HepG2 (cell line): ENCODE measurements at regions not wholly inside any gene's neighbourhood (a gene's known extent, or its start where the extent isn't known, plus 50 kb on each side); places are given as distances from the start of the nearest gene placed in this dataset.

ENCODE experiments used
- ATAC-seq: fragments of 200-7000 bp; cut with Tn5 transposase; 3 replicates; pipeline ENCODE4 v1.9.1; 2020; ENCODE audit warnings: mild to moderate bottlenecking, moderate library complexity
- BruUV-seq: library from RNA; stranded (reverse); fragments of 400-500 nt; replicated peaks from 2 replicates; lab custom pipeline; 2021; lab: Mats Ljungman, UMichigan
- CTCF ChIA-PET: fragments of 300-600 bp; formaldehyde crosslinking; extraction: SDS; loops from one replicate; lab custom pipeline; 2021; ENCODE audit warnings: low total read pairs, inconsistent platforms, low intra/inter-chr PET ratio; lab: Yijun Ruan, JAX
- POLR2A ChIA-PET: fragments of 350-600 bp; sonication (Branson Sonifier 250); formaldehyde crosslinking; loops from one replicate; lab custom pipeline; 2020; ENCODE audit warnings: antibody characterized with exemption, inconsistent platforms; lab: Yijun Ruan, JAX
- DNase-seq: peaks from one replicate; pipeline ENCODE4 v3.0.0-alpha.2; 2015; ENCODE audit warnings: low spot score
- FAIRE-seq: peaks from 3 replicates; lab custom pipeline; 2011; peaks lifted over from hg19 to GRCh38; lab: Jason Lieb, UNC
- H2AFZ ChIP-seq: one replicate; pipeline ENCODE4 v1.6.1; 2011; ENCODE audit warnings: low read length, inconsistent platforms
- H3K27ac ChIP-seq: fragments of 300-600 bp; 3 replicates; pipeline ENCODE4 v1.8.0; 2011; ENCODE audit warnings: mixed run types, mild to moderate bottlenecking, mixed read lengths, low read length, inconsistent platforms; ENCODE audit not compliant: insufficient read depth; ENCODE audit errors: extremely low read length
- H3K27me3 ChIP-seq, 2 experiments: fragments of 200-600 bp in 1 of 2; 2 replicates in 1 of 2; 3 replicates in 1 of 2; pipeline versions ENCODE4 v1.6.0 to v1.8.0; 2011; ENCODE audit warnings: low read length in 2 of 2, mild to moderate bottlenecking in 2 of 2, moderate library complexity in 2 of 2, inconsistent platforms in 1 of 2; ENCODE audit not compliant: insufficient read depth in 2 of 2, control insufficient read depth in 1 of 2
- H3K36me3 ChIP-seq, 2 experiments: fragments of 200-600 bp in 1 of 2; replicated peaks in 1 of 2; 2 replicates in 1 of 2; 3 replicates in 1 of 2; pipeline versions ENCODE4 v1.5.1 to v1.8.0; 2011; ENCODE audit warnings: low read length in 2 of 2, inconsistent platforms in 1 of 2; ENCODE audit not compliant: insufficient read depth in 2 of 2, control insufficient read depth in 1 of 2
- H3K4me1 ChIP-seq: 2 replicates; pipeline ENCODE4 v1.5.1; 2012; ENCODE audit warnings: low read length, inconsistent platforms; ENCODE audit not compliant: insufficient read depth
- H3K4me2 ChIP-seq: 2 replicates; pipeline ENCODE4 v1.6.0; 2011; ENCODE audit warnings: low read depth, low read length, inconsistent platforms
- H3K4me3 ChIP-seq, 3 experiments: fragments of 200-600 bp in 1 of 3; sonication (generic), shearing (Covaris generic) in 1 of 3; replicated peaks in 1 of 3; 2 replicates each; pipeline ENCODE4 v1.5.1; 2011 to 2016; ENCODE audit warnings: low read length in 3 of 3, inconsistent platforms in 2 of 3, low read depth in 2 of 3, mild to moderate bottlenecking in 2 of 3, control low read depth in 1 of 3, mixed read lengths in 1 of 3; ENCODE audit not compliant: insufficient read depth in 1 of 3
- H3K79me2 ChIP-seq: one replicate; pipeline ENCODE4 v1.6.1; 2011; ENCODE audit warnings: low read length, inconsistent platforms; ENCODE audit not compliant: insufficient read depth
- H3K9ac ChIP-seq: 2 replicates; pipeline ENCODE4 v1.6.0; 2011; ENCODE audit warnings: mild to moderate bottlenecking, low read depth, low read length, inconsistent platforms; ENCODE audit not compliant: insufficient read depth
- H3K9me3 ChIP-seq: 2 replicates; pipeline ENCODE4 v1.5.1; 2012; ENCODE audit warnings: mild to moderate bottlenecking, low read length
- H4K20me1 ChIP-seq: 2 replicates; pipeline ENCODE4 v1.6.0; 2011; ENCODE audit warnings: inconsistent platforms, mild to moderate bottlenecking, low read length, moderate library complexity; ENCODE audit not compliant: insufficient read depth
- ARNT2 ChIP-seq: sonication (generic); formaldehyde crosslinking; IDR thresholded peaks from 2 replicates; pipeline ENCODE4 v1.8.0; 2022; ENCODE audit warnings: mild to moderate bottlenecking, low read depth, missing genetic modification reagents, moderate library complexity
- ATM ChIP-seq: fragments of 450-650 bp; IDR thresholded peaks from 2 replicates; pipeline ENCODE4 v1.7.1; 2017; ENCODE audit warnings: mild to moderate bottlenecking, borderline replicate concordance
- GRHL1 ChIP-seq: sonication (generic); formaldehyde crosslinking; conservative IDR thresholded peaks from 2 replicates; pipeline ENCODE4 v1.8.0; 2022; ENCODE audit warnings: missing genetic modification reagents
- HNF4A ChIP-seq: sonication (generic); formaldehyde crosslinking; IDR thresholded peaks from 2 replicates; pipeline ENCODE4 v1.4.0; 2020; ENCODE audit warnings: missing genetic modification reagents
- MAX ChIP-seq: IDR thresholded peaks from 2 replicates; pipeline ENCODE4 v1.6.1; 2012; ENCODE audit warnings: inconsistent platforms
- MIER3 ChIP-seq: IDR thresholded peaks from 2 replicates; pipeline ENCODE4 v1.6.1; 2016; ENCODE audit warnings: missing compliant biosample characterization, borderline replicate concordance
- MLLT10 ChIP-seq: sonication (generic); formaldehyde crosslinking; IDR thresholded peaks from 2 replicates; pipeline ENCODE4 v1.4.0; 2020; ENCODE audit warnings: missing genetic modification reagents
- NFE2L2 ChIP-seq: fragments of 150-350 bp; IDR thresholded peaks from 2 replicates; pipeline ENCODE4 v1.6.1; 2014; ENCODE audit warnings: low read length
- SIN3B ChIP-seq: fragments of 150-350 bp; IDR thresholded peaks from 2 replicates; pipeline ENCODE4 v1.6.1; 2014; ENCODE audit warnings: low read length
- ZNF10 ChIP-seq: sonication (generic); formaldehyde crosslinking; IDR thresholded peaks from 2 replicates; pipeline ENCODE4 v1.4.0; 2020; ENCODE audit warnings: mild to moderate bottlenecking, low read depth, missing genetic modification reagents, borderline replicate concordance
- ZNF160 ChIP-seq: sonication (generic); formaldehyde crosslinking; IDR thresholded peaks from 2 replicates; pipeline ENCODE4 v1.8.0; 2022; ENCODE audit warnings: mild to moderate bottlenecking, inconsistent platforms, missing genetic modification reagents
- ZNF207 ChIP-seq: fragments of 450-650 bp; IDR thresholded peaks from 2 replicates; pipeline ENCODE4 v1.6.1; 2016; ENCODE audit warnings: antibody characterized with exemption, borderline replicate concordance
- ZNF225 ChIP-seq: sonication (generic); formaldehyde crosslinking; IDR thresholded peaks from 2 replicates; pipeline ENCODE4 v1.4.0; 2020; ENCODE audit warnings: mild to moderate bottlenecking, missing genetic modification reagents
- ZNF329 ChIP-seq: sonication (generic); formaldehyde crosslinking; IDR thresholded peaks from 2 replicates; pipeline ENCODE4 v1.9.0; 2021; ENCODE audit warnings: low read depth, mild to moderate bottlenecking, missing genetic modification reagents
- ZNF354B ChIP-seq: sonication (generic); formaldehyde crosslinking; IDR thresholded peaks from 2 replicates; pipeline ENCODE4 v1.8.0; 2022; ENCODE audit warnings: mild to moderate bottlenecking, missing genetic modification reagents
- ZZZ3 ChIP-seq: sonication (generic); formaldehyde crosslinking; IDR thresholded peaks from 2 replicates; pipeline ENCODE4 v1.4.0; 2020; ENCODE audit warnings: missing genetic modification reagents, mild to moderate bottlenecking, borderline replicate concordance
- WGBS: methylation state at CpG from one replicate; pipeline ENCODE4 v1.1.6; 2017; ENCODE audit warnings: low lambda C conversion rate; 5-methylcytosine and 5-hydroxymethylcytosine counted together
- in situ Hi-C: cut with HindIII; loops from 2 replicates; pipeline ENCODE4 v1.10.0; 2017; ENCODE audit warnings: low pct_unique_long_range_greater_than_20kb; ENCODE audit not compliant: extremely low pct_ligation_motif_present
- intact Hi-C: fragments of 100-400 bp; cut with micrococcal nuclease; formaldehyde crosslinking; loops from one replicate; pipeline ENCODE4 v1.10.0; 2022; ENCODE audit not compliant: unreplicated experiment
- TF ChIP-seq, protein P1 (sequence below): sonication (generic); formaldehyde crosslinking; IDR thresholded peaks from one replicate; pipeline ENCODE4 v1.5.1; 2020; ENCODE audit warnings: mild to moderate bottlenecking, missing genetic modification reagents; ENCODE audit errors: not compliant biosample characterization

GRCh38 chr3:64873400-64873799, 185.6 kb upstream of the ADAMTS9 start:
- POLR2A ChIA-PET: no interaction called here
- peaks cover 9% of the 10 kb centered on the region; the same call in 1 of the 2 replicates for H3K9me3 ChIP-seq
- 0% methylated on average over 1 of the region's 1 CpG for WGBS

More at GRCh38 chr3:64873400-64873799, 185.6 kb upstream of the ADAMTS9 start:
- intact Hi-C loops (no loop called here), in situ Hi-C loops (no loop called here)
- Histone ChIP-seq H3K36me3 (no peaks in the 10 kb centered on the region), H2AFZ (no peak overlapping the region), H3K27me3 (no peaks in the 10 kb centered on the region; a peak in 1 of 5 replicates), H3K79me2 (no peaks in the 10 kb centered on the region), H3K27ac (no peak overlapping the region), H3K4me1 (no peaks in the 10 kb centered on the region), H3K4me2 (no peak overlapping the region), H4K20me1 (no peaks in the 10 kb centered on the region), H3K4me3 (no peak overlapping the region), H3K9ac (no peak overlapping the region)
- CTCF ChIA-PET: no interaction called here
- no TSS peak for BruUV-seq
- DNase-seq (no peak), FAIRE-seq (no peak), ATAC-seq (no peak)
- TF ChIP-seq MLLT10 (no peak), ZNF10 (CRISPR knock-in tag) (no peak), ZNF225 (CRISPR knock-in tag) (no peak), MAX (no peak), ZNF207 (no peak), SIN3B (no peak), ATM (no peak), MIER3 (CRISPR knock-in tag) (no peak), ZNF160 (CRISPR knock-in tag) (no peak), NFE2L2 (no peak), ZNF329 (CRISPR knock-in tag) (no peak), ZZZ3 (no peak), ZNF354B (CRISPR knock-in tag) (no peak), ARNT2 (CRISPR knock-in tag) (no peak), HNF4A (CRISPR knock-in tag) (no peak), GRHL1 (CRISPR knock-in tag) (no peak)
- TF ChIP-seq, protein P1, sequence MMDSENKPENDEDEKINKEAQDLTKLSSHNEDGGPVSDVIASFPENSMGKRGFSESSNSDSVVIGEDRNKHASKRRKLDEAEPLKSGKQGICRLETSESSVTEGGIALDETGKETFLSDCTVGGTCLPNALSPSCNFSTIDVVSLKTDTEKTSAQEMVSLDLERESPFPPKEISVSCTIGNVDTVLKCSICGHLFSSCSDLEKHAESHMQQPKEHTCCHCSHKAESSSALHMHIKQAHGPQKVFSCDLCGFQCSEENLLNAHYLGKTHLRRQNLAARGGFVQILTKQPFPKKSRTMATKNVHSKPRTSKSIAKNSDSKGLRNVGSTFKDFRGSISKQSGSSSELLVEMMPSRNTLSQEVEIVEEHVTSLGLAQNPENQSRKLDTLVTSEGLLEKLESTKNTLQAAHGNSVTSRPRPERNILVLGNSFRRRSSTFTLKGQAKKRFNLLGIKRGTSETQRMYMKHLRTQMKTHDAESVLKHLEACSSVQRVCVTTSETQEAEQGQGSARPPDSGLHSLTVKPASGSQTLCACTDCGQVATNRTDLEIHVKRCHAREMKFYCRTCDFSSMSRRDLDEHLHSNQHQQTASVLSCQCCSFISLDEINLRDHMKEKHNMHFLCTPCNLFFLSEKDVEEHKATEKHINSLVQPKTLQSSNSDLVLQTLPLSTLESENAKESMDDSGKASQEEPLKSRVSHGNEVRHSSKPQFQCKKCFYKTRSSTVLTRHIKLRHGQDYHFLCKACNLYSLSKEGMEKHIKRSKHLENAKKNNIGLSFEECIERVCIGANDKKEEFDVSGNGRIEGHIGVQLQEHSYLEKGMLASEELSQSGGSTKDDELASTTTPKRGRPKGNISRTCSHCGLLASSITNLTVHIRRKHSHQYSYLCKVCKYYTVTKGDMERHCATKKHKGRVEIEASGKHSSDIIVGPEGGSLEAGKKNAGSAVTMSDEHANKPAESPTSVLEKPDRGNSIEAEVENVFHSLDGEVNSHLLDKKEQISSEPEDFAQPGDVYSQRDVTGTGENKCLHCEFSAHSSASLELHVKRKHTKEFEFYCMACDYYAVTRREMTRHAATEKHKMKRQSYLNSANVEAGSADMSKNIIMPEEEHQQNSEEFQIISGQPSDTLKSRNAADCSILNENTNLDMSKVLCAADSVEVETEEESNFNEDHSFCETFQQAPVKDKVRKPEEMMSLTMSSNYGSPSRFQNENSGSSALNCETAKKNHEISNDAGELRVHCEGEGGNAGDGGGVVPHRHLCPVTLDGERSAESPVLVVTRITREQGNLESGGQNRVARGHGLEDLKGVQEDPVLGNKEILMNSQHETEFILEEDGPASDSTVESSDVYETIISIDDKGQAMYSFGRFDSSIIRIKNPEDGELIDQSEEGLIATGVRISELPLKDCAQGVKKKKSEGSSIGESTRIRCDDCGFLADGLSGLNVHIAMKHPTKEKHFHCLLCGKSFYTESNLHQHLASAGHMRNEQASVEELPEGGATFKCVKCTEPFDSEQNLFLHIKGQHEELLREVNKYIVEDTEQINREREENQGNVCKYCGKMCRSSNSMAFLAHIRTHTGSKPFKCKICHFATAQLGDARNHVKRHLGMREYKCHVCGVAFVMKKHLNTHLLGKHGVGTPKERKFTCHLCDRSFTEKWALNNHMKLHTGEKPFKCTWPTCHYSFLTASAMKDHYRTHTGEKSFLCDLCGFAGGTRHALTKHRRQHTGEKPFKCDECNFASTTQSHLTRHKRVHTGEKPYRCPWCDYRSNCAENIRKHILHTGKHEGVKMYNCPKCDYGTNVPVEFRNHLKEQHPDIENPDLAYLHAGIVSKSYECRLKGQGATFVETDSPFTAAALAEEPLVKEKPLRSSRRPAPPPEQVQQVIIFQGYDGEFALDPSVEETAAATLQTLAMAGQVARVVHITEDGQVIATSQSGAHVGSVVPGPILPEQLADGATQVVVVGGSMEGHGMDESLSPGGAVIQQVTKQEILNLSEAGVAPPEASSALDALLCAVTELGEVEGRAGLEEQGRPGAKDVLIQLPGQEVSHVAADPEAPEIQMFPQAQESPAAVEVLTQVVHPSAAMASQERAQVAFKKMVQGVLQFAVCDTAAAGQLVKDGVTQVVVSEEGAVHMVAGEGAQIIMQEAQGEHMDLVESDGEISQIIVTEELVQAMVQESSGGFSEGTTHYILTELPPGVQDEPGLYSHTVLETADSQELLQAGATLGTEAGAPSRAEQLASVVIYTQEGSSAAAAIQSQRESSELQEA: no peak
